GM23338 (cell line): ENCODE measurements at regions not wholly inside any gene's neighbourhood (a gene's known extent, or its start where the extent isn't known, plus 50 kb on each side); places are given as distances from the start of the nearest gene placed in this dataset.

Source experiments
- ATAC-seq: fragments of 200-7000 bp; cut with Tn5 transposase; 3 replicates; pipeline ENCODE4 v1.9.1; 2020
- DNase-seq: peaks from one replicate; pipeline ENCODE4 v3.0.0-alpha.2; 2015; ENCODE audit warnings: low spot score
- H2AFZ ChIP-seq: fragments of 200-600 bp; sonication (generic); 2 replicates; pipeline ENCODE4 v1.8.0; 2016; ENCODE audit warnings: antibody characterized with exemption, mild to moderate bottlenecking, moderate library complexity
- H3F3A ChIP-seq: fragments of 200-600 bp; sonication (generic); replicated peaks from 2 replicates; pipeline ENCODE4 v1.8.0; 2017; ENCODE audit warnings: antibody characterized with exemption, mixed run types, low read depth
- H3K27ac ChIP-seq: fragments of 200-600 bp; sonication (generic); 2 replicates; pipeline ENCODE4 v1.6.1; 2016; ENCODE audit warnings: low read depth
- H3K27me3 ChIP-seq: fragments of 200-600 bp; sonication (generic); 2 replicates; pipeline ENCODE4 v1.8.0; 2016; ENCODE audit warnings: mild to moderate bottlenecking, mixed run types, moderate library complexity; ENCODE audit not compliant: insufficient read depth
- H3K36me3 ChIP-seq: fragments of 200-600 bp; sonication (generic); 2 replicates; pipeline ENCODE4 v1.8.0; 2016; ENCODE audit warnings: mild to moderate bottlenecking; ENCODE audit not compliant: insufficient read depth
- H3K4me1 ChIP-seq: fragments of 200-600 bp; sonication (generic); 2 replicates; pipeline ENCODE4 v1.8.0; 2016; ENCODE audit warnings: mild to moderate bottlenecking, moderate library complexity; ENCODE audit not compliant: insufficient read depth
- H3K4me2 ChIP-seq: fragments of 200-600 bp; sonication (generic); 2 replicates; pipeline ENCODE4 v1.7.1; 2017; ENCODE audit warnings: mixed run types
- H3K4me3 ChIP-seq: fragments of 200-600 bp; sonication (generic); 2 replicates; pipeline ENCODE4 v1.6.1; 2016; ENCODE audit warnings: mixed run types
- H3K79me2 ChIP-seq: fragments of 200-600 bp; sonication (generic); replicated peaks from 2 replicates; pipeline ENCODE4 v1.8.0; 2017; ENCODE audit warnings: mild to moderate bottlenecking; ENCODE audit not compliant: insufficient read depth
- H3K9me2 ChIP-seq: fragments of 200-600 bp; sonication (generic); 2 replicates; pipeline ENCODE4 v1.8.0; 2017; ENCODE audit not compliant: insufficient read depth
- H4K20me1 ChIP-seq: fragments of 200-600 bp; sonication (generic); replicated peaks from 2 replicates; pipeline ENCODE4 v1.8.0; 2017; ENCODE audit warnings: mild to moderate bottlenecking; ENCODE audit not compliant: insufficient read depth
- H3K27ac Mint-ChIP-seq: 2 replicates; pipeline ENCODE4 v1.8.0; 2020; ENCODE audit warnings: inconsistent platforms, mild to moderate bottlenecking, moderate library complexity, mixed read lengths
- H3K27me3 Mint-ChIP-seq: 3 replicates; pipeline ENCODE4 v1.8.0; 2022; ENCODE audit warnings: low read depth, mild to moderate bottlenecking, moderate library complexity, mixed read lengths, inconsistent platforms; ENCODE audit not compliant: insufficient read depth, poor library complexity
- H3K36me3 Mint-ChIP-seq: 3 replicates; pipeline ENCODE4 v1.8.0; 2021; ENCODE audit warnings: low read depth, mild to moderate bottlenecking, inconsistent platforms, moderate library complexity, mixed read lengths
- H3K4me1 Mint-ChIP-seq: 3 replicates; pipeline ENCODE4 v1.8.0; 2020; ENCODE audit warnings: mild to moderate bottlenecking, inconsistent platforms, mixed read lengths
- H3K4me3 Mint-ChIP-seq: 3 replicates; pipeline ENCODE4 v1.8.0; 2021; ENCODE audit warnings: moderate library complexity, mild to moderate bottlenecking, inconsistent platforms, mixed read lengths
- H3K9me3 Mint-ChIP-seq: 3 replicates; pipeline ENCODE4 v1.8.0; 2020; ENCODE audit warnings: moderate library complexity, mild to moderate bottlenecking, inconsistent platforms, mixed read lengths
- CREB1 ChIP-seq: fragments of 250-450 bp; sonication (Bioruptor Pico); IDR thresholded peaks from 2 replicates; pipeline ENCODE4 v1.5.0; 2020; ENCODE audit warnings: low read depth, mild to moderate bottlenecking, moderate library complexity
- EZH2 ChIP-seq: fragments of 200-600 bp; sonication (generic); IDR thresholded peaks from one replicate; pipeline ENCODE4 v1.8.0; 2017; ENCODE audit warnings: antibody characterized with exemption, mild to moderate bottlenecking, low read depth; ENCODE audit not compliant: unreplicated experiment
- EZH2phosphoT487 ChIP-seq: fragments of 200-600 bp; sonication (generic); IDR thresholded peaks from one replicate; pipeline ENCODE4 v1.8.1; 2018; ENCODE audit warnings: antibody characterized with exemption; ENCODE audit not compliant: unreplicated experiment
- JUNB ChIP-seq: IDR thresholded peaks from one replicate; pipeline ENCODE4 v1.6.1; 2016; ENCODE audit warnings: antibody characterized with exemption; ENCODE audit not compliant: unreplicated experiment
- POLR2AphosphoS5 ChIP-seq: IDR thresholded peaks from 2 replicates; pipeline ENCODE4 v1.6.1; 2016; ENCODE audit warnings: antibody characterized with exemption, low read depth
- STAT1 ChIP-seq: IDR thresholded peaks from one replicate; pipeline ENCODE4 v1.6.1; 2016; ENCODE audit warnings: antibody characterized with exemption; ENCODE audit not compliant: unreplicated experiment
- ZNF114 ChIP-seq: fragments of 250-450 bp; sonication (Bioruptor Pico); IDR thresholded peaks from 2 replicates; pipeline ENCODE4 v1.5.0; 2020; ENCODE audit warnings: mild to moderate bottlenecking, moderate library complexity
- ZNF331 ChIP-seq: fragments of 250-450 bp; sonication (Bioruptor Pico); IDR thresholded peaks from 2 replicates; pipeline ENCODE4 v1.5.0; 2020; ENCODE audit warnings: low read depth, mild to moderate bottlenecking, moderate library complexity
- TF ChIP-seq, protein P1 (sequence below): IDR thresholded peaks from 2 replicates; pipeline ENCODE4 v1.6.1; 2016; ENCODE audit warnings: antibody characterized with exemption
- TF ChIP-seq, protein P2 (sequence below): fragments of 250-450 bp; sonication (Bioruptor Pico); IDR thresholded peaks from 2 replicates; pipeline ENCODE4 v1.5.0; 2020; ENCODE audit warnings: mild to moderate bottlenecking, moderate library complexity
- TF ChIP-seq, protein P3 (sequence below): IDR thresholded peaks from one replicate; pipeline ENCODE4 v1.6.1; 2018; ENCODE audit warnings: antibody characterized with exemption; ENCODE audit not compliant: unreplicated experiment
- TF ChIP-seq, protein P4 (sequence below), 2 experiments: fragments of 200-600 bp in 1 of 2; sonication (generic) in 1 of 2; conservative IDR thresholded peaks; 2 replicates each; pipeline versions ENCODE4 v1.5.1 to v1.6.1; 2016 to 2017; ENCODE audit warnings: antibody characterized with exemption in 2 of 2, low read depth in 2 of 2, mild to moderate bottlenecking in 2 of 2, moderate library complexity in 1 of 2

DNA sequence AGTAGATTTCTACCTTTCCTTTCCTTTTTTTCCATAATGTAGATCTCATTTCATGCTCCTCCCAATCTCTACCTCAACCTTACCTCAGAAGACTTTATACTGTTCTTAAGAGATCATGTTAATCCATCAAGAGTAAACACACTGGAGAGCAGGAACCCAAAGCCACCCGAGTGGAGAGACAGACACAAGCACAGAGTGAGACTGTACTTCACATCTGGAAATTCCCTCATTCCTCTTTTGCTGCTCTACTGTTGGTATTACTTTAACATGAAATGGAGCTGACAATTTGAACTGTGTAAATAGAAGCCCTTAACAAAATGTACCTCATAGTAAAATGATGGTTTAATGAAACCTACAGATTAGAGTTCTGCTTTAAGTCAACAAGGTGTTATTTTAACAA lies 105.7 kb upstream of the RASGEF1B start (continued):
- no peak for TF ChIP-seq POLR2AphosphoS5

DNA sequence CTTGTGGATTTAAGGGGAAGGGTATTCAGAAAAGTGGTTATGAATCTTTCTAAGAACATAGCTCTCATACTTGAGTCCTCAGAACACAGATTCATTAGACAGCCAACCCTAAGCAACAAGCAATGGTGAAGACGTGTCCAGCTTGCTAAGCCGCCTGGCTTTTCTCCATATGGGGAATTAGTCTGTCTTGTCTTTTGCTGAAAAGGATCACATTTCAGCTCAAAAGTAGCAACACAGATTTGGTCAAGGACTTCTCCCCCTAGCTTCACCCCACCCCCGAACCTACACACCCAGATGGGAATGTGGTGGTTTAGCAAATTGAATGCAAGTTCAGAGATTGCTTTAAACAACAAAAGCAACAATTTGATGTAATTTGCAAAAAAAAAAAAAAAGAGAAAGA lies 103.3 kb upstream of the RASGEF1B start:
- TF ChIP-seq, protein P1, sequence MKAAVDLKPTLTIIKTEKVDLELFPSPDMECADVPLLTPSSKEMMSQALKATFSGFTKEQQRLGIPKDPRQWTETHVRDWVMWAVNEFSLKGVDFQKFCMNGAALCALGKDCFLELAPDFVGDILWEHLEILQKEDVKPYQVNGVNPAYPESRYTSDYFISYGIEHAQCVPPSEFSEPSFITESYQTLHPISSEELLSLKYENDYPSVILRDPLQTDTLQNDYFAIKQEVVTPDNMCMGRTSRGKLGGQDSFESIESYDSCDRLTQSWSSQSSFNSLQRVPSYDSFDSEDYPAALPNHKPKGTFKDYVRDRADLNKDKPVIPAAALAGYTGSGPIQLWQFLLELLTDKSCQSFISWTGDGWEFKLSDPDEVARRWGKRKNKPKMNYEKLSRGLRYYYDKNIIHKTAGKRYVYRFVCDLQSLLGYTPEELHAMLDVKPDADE: no peak
- TF ChIP-seq, protein P2, sequence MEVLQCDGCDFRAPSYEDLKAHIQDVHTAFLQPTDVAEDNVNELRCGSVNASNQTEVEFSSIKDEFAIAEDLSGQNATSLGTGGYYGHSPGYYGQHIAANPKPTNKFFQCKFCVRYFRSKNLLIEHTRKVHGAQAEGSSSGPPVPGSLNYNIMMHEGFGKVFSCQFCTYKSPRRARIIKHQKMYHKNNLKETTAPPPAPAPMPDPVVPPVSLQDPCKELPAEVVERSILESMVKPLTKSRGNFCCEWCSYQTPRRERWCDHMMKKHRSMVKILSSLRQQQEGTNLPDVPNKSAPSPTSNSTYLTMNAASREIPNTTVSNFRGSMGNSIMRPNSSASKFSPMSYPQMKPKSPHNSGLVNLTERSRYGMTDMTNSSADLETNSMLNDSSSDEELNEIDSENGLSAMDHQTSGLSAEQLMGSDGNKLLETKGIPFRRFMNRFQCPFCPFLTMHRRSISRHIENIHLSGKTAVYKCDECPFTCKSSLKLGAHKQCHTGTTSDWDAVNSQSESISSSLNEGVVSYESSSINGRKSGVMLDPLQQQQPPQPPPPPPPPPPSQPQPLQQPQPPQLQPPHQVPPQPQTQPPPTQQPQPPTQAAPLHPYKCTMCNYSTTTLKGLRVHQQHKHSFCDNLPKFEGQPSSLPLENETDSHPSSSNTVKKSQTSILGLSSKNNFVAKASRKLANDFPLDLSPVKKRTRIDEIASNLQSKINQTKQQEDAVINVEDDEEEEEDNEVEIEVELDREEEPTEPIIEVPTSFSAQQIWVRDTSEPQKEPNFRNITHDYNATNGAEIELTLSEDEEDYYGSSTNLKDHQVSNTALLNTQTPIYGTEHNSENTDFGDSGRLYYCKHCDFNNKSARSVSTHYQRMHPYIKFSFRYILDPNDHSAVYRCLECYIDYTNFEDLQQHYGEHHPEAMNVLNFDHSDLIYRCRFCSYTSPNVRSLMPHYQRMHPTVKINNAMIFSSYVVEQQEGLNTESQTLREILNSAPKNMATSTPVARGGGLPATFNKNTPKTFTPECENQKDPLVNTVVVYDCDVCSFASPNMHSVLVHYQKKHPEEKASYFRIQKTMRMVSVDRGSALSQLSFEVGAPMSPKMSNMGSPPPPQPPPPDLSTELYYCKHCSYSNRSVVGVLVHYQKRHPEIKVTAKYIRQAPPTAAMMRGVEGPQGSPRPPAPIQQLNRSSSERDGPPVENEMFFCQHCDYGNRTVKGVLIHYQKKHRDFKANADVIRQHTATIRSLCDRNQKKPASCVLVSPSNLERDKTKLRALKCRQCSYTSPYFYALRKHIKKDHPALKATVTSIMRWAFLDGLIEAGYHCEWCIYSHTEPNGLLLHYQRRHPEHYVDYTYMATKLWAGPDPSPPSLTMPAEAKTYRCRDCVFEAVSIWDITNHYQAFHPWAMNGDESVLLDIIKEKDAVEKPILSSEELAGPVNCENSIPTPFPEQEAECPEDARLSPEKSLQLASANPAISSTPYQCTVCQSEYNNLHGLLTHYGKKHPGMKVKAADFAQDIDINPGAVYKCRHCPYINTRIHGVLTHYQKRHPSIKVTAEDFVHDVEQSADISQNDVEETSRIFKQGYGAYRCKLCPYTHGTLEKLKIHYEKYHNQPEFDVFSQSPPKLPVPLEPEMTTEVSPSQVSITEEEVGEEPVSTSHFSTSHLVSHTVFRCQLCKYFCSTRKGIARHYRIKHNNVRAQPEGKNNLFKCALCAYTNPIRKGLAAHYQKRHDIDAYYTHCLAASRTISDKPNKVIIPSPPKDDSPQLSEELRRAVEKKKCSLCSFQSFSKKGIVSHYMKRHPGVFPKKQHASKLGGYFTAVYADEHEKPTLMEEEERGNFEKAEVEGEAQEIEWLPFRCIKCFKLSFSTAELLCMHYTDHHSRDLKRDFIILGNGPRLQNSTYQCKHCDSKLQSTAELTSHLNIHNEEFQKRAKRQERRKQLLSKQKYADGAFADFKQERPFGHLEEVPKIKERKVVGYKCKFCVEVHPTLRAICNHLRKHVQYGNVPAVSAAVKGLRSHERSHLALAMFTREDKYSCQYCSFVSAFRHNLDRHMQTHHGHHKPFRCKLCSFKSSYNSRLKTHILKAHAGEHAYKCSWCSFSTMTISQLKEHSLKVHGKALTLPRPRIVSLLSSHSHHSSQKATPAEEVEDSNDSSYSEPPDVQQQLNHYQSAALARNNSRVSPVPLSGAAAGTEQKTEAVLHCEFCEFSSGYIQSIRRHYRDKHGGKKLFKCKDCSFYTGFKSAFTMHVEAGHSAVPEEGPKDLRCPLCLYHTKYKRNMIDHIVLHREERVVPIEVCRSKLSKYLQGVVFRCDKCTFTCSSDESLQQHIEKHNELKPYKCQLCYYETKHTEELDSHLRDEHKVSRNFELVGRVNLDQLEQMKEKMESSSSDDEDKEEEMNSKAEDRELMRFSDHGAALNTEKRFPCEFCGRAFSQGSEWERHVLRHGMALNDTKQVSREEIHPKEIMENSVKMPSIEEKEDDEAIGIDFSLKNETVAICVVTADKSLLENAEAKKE (CRISPR knock-in tag): no peak
- TF ChIP-seq JUNB: no peak
- TF ChIP-seq POLR2AphosphoS5: no peak
- TF ChIP-seq EZH2: no peak
- no peak for TF ChIP-seq STAT1
- TF ChIP-seq, protein P3, sequence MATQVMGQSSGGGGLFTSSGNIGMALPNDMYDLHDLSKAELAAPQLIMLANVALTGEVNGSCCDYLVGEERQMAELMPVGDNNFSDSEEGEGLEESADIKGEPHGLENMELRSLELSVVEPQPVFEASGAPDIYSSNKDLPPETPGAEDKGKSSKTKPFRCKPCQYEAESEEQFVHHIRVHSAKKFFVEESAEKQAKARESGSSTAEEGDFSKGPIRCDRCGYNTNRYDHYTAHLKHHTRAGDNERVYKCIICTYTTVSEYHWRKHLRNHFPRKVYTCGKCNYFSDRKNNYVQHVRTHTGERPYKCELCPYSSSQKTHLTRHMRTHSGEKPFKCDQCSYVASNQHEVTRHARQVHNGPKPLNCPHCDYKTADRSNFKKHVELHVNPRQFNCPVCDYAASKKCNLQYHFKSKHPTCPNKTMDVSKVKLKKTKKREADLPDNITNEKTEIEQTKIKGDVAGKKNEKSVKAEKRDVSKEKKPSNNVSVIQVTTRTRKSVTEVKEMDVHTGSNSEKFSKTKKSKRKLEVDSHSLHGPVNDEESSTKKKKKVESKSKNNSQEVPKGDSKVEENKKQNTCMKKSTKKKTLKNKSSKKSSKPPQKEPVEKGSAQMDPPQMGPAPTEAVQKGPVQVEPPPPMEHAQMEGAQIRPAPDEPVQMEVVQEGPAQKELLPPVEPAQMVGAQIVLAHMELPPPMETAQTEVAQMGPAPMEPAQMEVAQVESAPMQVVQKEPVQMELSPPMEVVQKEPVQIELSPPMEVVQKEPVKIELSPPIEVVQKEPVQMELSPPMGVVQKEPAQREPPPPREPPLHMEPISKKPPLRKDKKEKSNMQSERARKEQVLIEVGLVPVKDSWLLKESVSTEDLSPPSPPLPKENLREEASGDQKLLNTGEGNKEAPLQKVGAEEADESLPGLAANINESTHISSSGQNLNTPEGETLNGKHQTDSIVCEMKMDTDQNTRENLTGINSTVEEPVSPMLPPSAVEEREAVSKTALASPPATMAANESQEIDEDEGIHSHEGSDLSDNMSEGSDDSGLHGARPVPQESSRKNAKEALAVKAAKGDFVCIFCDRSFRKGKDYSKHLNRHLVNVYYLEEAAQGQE: no peak
- TF ChIP-seq EZH2phosphoT487: no peak
- no peak for TF ChIP-seq CREB1
- no peak for TF ChIP-seq ZNF114 (CRISPR knock-in tag)
- TF ChIP-seq, protein P4, sequence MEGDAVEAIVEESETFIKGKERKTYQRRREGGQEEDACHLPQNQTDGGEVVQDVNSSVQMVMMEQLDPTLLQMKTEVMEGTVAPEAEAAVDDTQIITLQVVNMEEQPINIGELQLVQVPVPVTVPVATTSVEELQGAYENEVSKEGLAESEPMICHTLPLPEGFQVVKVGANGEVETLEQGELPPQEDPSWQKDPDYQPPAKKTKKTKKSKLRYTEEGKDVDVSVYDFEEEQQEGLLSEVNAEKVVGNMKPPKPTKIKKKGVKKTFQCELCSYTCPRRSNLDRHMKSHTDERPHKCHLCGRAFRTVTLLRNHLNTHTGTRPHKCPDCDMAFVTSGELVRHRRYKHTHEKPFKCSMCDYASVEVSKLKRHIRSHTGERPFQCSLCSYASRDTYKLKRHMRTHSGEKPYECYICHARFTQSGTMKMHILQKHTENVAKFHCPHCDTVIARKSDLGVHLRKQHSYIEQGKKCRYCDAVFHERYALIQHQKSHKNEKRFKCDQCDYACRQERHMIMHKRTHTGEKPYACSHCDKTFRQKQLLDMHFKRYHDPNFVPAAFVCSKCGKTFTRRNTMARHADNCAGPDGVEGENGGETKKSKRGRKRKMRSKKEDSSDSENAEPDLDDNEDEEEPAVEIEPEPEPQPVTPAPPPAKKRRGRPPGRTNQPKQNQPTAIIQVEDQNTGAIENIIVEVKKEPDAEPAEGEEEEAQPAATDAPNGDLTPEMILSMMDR (conservative IDR thresholded peaks at IDR 0.05; ENCODE audit: low read depth in 2 of 2): no peak
- TF ChIP-seq ZNF331 (CRISPR knock-in tag): no peak
- H3K27ac ChIP-seq: no peak overlapping the region
- no peak for ATAC-seq
- H3K27me3 Mint-ChIP-seq: peaks cover 2% of the 10 kb centered on the region
- H3K36me3 Mint-ChIP-seq: peaks cover 4% of the 10 kb centered on the region
- H3K4me3 Mint-ChIP-seq: no peak overlapping the region
- DNase-seq: no peak
- no peaks in the 10 kb centered on the region for H4K20me1 ChIP-seq
- no peak overlapping the region for H2AFZ ChIP-seq
- no peaks in the 10 kb centered on the region for H3K79me2 ChIP-seq
- H3K9me3 Mint-ChIP-seq: peaks cover 5% of the 10 kb centered on the region
- H3K4me1 ChIP-seq: peaks cover 13% of the 10 kb centered on the region
- H3K4me1 Mint-ChIP-seq: peaks cover 22% of the 10 kb centered on the region; the same call in 2 of the 3 replicates
- no peak overlapping the region for H3K4me3 ChIP-seq
- H3F3A ChIP-seq: no peaks in the 10 kb centered on the region
- no peak overlapping the region; the same call in 1 of the 2 replicates for H3K27ac Mint-ChIP-seq
- H3K9me2 ChIP-seq: peaks cover 5% of the 10 kb centered on the region; the same call in 1 of the 2 replicates
- no peaks in the 10 kb centered on the region for H3K27me3 ChIP-seq
- H3K4me2 ChIP-seq: peak overlapping the region; percentile 59
- no peaks in the 10 kb centered on the region for H3K36me3 ChIP-seq
